HUES64 (cell line): ENCODE measurements at regions not wholly inside any gene's neighbourhood (a gene's known extent, or its start where the extent isn't known, plus 50 kb on each side); places are given as distances from the start of the nearest gene placed in this dataset.
"Not testable (repeated sequence)": the region's sequence is repeated elsewhere in the genome, so short reads cannot be mapped to it uniquely, and the experiment has no call there.

ENCODE experiments used
- H3K27ac ChIP-seq: 2 replicates; pipeline ENCODE4 v1.7.0; 2013; ENCODE audit warnings: low read depth, low read length, inconsistent platforms
- H3K27me3 ChIP-seq: 2 replicates; pipeline ENCODE4 v1.6.1; 2013; ENCODE audit warnings: mild to moderate bottlenecking, low read length; ENCODE audit not compliant: insufficient read depth
- H3K36me3 ChIP-seq: 2 replicates; pipeline ENCODE4 v1.6.1; 2013; ENCODE audit warnings: mild to moderate bottlenecking, low read length; ENCODE audit not compliant: insufficient read depth
- H3K4me1 ChIP-seq: 2 replicates; pipeline ENCODE4 v1.6.1; 2013; ENCODE audit warnings: mild to moderate bottlenecking, low read length, moderate library complexity; ENCODE audit not compliant: insufficient read depth
- H3K4me3 ChIP-seq: 2 replicates; pipeline ENCODE4 v1.5.1; 2013; ENCODE audit warnings: mild to moderate bottlenecking, low read length, moderate library complexity
- H3K9ac ChIP-seq: 2 replicates; pipeline ENCODE4 v1.6.1; 2013; ENCODE audit warnings: mild to moderate bottlenecking, low read depth, low read length
- H3K9me3 ChIP-seq: 2 replicates; pipeline ENCODE4 v1.6.1; 2013; ENCODE audit warnings: low read depth, low read length; ENCODE audit not compliant: insufficient read depth
- WGBS: fragments of 150-250, 120-280 bp; methylation state at CpG from one replicate; pipeline ENCODE4 v1.1.7; 2013; ENCODE audit warnings: missing lambda C conversion rate; 5-methylcytosine and 5-hydroxymethylcytosine counted together

DNA sequence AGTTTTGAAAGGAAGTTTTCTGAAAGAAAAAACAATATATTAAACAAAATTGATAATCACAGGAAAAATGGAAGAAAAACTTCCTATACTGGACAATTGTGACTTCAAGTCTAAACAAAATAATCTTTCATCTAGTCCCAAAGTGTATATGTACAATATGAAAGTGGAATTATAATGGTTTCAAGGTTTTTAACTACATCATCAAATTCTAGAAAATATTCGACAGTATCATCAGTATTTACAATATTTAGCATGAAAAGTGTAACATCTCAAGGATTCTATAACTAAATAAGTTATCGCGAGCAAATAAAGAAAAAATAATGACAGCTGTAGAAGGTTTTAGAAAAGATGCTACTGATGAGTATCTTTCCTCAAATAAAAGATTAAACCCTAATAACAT lies 310.9 kb upstream of the LRFN5 start:
- WGBS: no CpG with 5 or more reads among the region's 3 CpGs
- no peaks in the 10 kb centered on the region for H3K27me3 ChIP-seq
- no peaks in the 10 kb centered on the region for H3K9me3 ChIP-seq
- peaks cover 2% of the 10 kb centered on the region; the same call in 1 of the 2 replicates for H3K4me1 ChIP-seq
- H3K4me3 ChIP-seq: no peak overlapping the region
- H3K9ac ChIP-seq: no peak overlapping the region
- no peak overlapping the region for H3K27ac ChIP-seq
- H3K36me3 ChIP-seq: no peaks in the 10 kb centered on the region

DNA sequence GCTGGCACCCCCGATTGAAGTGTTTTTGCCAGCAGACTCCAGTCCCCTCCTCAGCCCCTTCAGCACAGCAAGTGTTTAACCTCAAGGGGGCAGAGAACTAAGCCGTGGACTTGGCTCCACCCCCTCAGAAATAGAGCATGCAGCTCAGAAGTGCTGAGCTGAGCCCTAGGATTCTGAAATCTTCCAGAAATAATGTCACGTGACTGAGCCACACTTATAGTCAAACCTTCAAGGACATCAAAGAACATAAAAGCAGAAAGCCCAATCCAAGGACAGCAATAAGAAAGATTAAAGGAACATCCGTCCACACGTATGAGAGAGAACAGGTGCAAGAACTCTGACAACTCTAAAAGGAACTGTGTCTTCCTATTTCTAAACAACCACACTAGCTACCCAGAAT lies 317.7 kb upstream of the LRFN5 start:
- no peak overlapping the region for H3K27ac ChIP-seq
- no peaks in the 10 kb centered on the region for H3K9me3 ChIP-seq
- no peak overlapping the region for H3K9ac ChIP-seq
- 93% methylated on average over 5 of the region's 5 CpGs for WGBS
- H3K36me3 ChIP-seq: no peaks in the 10 kb centered on the region
- H3K27me3 ChIP-seq: no peaks in the 10 kb centered on the region
- no peak overlapping the region for H3K4me3 ChIP-seq
- H3K4me1 ChIP-seq: no peaks in the 10 kb centered on the region

GRCh38 chr14:41285186-41285748 lies 321.4 kb upstream of the LRFN5 start:
- no peaks in the 10 kb centered on the region for H3K36me3 ChIP-seq
- no peaks in the 10 kb centered on the region for H3K9me3 ChIP-seq
- H3K9ac ChIP-seq: no peak overlapping the region
- no peaks in the 10 kb centered on the region for H3K4me1 ChIP-seq
- no peaks in the 10 kb centered on the region for H3K27me3 ChIP-seq
- WGBS: 69% methylated on average over 4 of the region's 4 CpGs
- no peak overlapping the region for H3K4me3 ChIP-seq
- H3K27ac ChIP-seq: no peak overlapping the region

- H3K27ac ChIP-seq: no peak overlapping the region
- no peak overlapping the region for H3K9ac ChIP-seq
- no peaks in the 10 kb centered on the region for H3K36me3 ChIP-seq
- no peaks in the 10 kb centered on the region for H3K9me3 ChIP-seq
- H3K27me3 ChIP-seq: no peaks in the 10 kb centered on the region
- no peaks in the 10 kb centered on the region for H3K4me1 ChIP-seq
- 46% methylated on average over 1 of the region's 1 CpG for WGBS
- no peak overlapping the region for H3K4me3 ChIP-seq
These were observed 325.9 kb upstream of the LRFN5 start for GRCh38 chr14:41280745-41281144.

GRCh38 chr14:41277450-41277849 lies 329.2 kb upstream of the LRFN5 start:
- 81% methylated on average over 2 of the region's 2 CpGs for WGBS
- Histone ChIP-seq H3K27ac (no peak overlapping the region), H3K4me3 (no peak overlapping the region), H3K27me3 (no peaks in the 10 kb centered on the region), H3K9ac (no peak overlapping the region), H3K4me1 (no peaks in the 10 kb centered on the region), H3K9me3 (no peaks in the 10 kb centered on the region), H3K36me3 (no peaks in the 10 kb centered on the region)

GRCh38 chr14:41257476-41257875 lies 349.2 kb upstream of the LRFN5 start:
- Histone ChIP-seq H3K27ac (no peak overlapping the region), H3K27me3 (no peaks in the 10 kb centered on the region), H3K36me3 (no peaks in the 10 kb centered on the region), H3K9me3 (peaks cover 14% of the 10 kb centered on the region), H3K4me1 (no peaks in the 10 kb centered on the region), H3K9ac (no peak overlapping the region), H3K4me3 (no peak overlapping the region)
- 97% methylated on average over 2 of the region's 2 CpGs for WGBS

DNA sequence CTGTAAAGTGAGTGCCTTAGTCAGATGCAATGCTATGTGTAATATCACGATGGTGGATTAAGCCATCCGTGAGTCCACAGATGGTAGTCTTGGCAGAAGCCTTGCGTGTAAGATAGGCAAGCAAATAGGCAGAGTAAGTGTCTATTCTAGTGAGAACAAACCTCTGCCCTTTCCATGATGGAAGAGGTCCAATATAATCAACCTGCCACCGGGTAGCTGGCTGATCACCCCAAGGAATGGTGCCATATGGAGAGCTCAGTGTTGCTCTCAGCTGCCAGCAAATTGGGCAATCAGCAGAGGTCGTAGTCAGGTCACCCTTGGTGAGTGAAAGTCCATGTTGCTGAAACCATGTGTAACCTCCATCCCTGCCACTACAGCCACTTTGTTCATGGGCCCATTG lies 371.2 kb upstream of the LRFN5 start:
- Histone ChIP-seq H3K9me3 (no peaks in the 10 kb centered on the region), H3K9ac (no peak overlapping the region), H3K27ac (no peak overlapping the region), H3K4me3 (no peak overlapping the region), H3K4me1 (no peaks in the 10 kb centered on the region), H3K36me3 (no peaks in the 10 kb centered on the region), H3K27me3 (no peaks in the 10 kb centered on the region)
- WGBS: 93% methylated on average over 5 of the region's 5 CpGs

DNA sequence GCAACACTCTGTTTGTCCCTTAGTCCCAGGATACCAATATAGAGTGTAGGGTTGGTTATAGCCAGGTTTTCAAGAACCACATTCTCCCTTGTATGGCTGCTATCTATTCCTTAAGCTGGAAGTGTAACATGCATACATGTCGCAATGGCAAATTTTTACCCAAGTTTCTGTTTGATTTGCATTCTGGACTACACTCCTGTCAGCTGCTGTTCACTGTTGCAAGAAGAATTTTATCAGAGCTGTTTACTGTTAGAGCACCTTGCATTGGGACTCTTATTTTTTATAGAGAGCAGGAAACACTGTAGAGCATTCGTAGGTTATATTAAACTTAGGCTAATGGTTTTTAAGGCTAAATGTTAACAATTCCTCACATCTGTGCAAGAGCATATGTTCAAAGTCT lies 376.0 kb upstream of the LRFN5 start:
- H3K4me3 ChIP-seq: no peak overlapping the region
- H3K36me3 ChIP-seq: no peaks in the 10 kb centered on the region
- H3K9me3 ChIP-seq: no peaks in the 10 kb centered on the region
- H3K4me1 ChIP-seq: no peaks in the 10 kb centered on the region
- no peaks in the 10 kb centered on the region for H3K27me3 ChIP-seq
- no peak overlapping the region for H3K27ac ChIP-seq
- WGBS: 96% methylated on average over 2 of the region's 2 CpGs
- no peak overlapping the region for H3K9ac ChIP-seq

DNA sequence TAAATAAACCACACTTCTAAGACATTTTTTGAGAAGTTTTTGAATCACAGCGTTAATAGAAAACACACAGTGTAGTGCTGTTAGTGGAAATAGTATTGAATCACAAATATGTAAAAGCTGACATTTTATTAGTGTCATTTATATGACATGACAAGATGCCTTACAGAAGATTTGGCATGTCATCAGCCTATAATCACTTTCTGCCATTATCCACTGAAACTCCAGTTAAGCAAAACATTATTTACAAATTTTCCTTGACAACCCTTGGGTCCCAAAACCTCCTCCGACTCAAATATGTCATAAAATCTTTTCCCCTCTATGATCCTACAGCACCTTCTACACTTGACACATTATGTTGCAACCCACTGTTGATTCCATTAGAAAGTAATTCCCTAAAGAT lies 376.9 kb upstream of the LRFN5 start:
- no peaks in the 10 kb centered on the region for H3K9me3 ChIP-seq
- no peaks in the 10 kb centered on the region for H3K36me3 ChIP-seq
- no peak overlapping the region for H3K4me3 ChIP-seq
- H3K9ac ChIP-seq: no peak overlapping the region
- H3K4me1 ChIP-seq: no peaks in the 10 kb centered on the region
- H3K27ac ChIP-seq: no peak overlapping the region
- 89% methylated on average over 1 of the region's 2 CpGs for WGBS
- no peaks in the 10 kb centered on the region for H3K27me3 ChIP-seq

GRCh38 chr14:41225433-41225832 lies 381.2 kb upstream of the LRFN5 start:
- Histone ChIP-seq H3K27me3 (no peaks in the 10 kb centered on the region), H3K9ac (no peak overlapping the region), H3K9me3 (no peaks in the 10 kb centered on the region), H3K4me1 (no peaks in the 10 kb centered on the region), H3K4me3 (no peak overlapping the region), H3K27ac (no peak overlapping the region), H3K36me3 (no peaks in the 10 kb centered on the region)
- WGBS: 100% methylated on average over 1 of the region's 1 CpG

GRCh38 chr14:41222581-41222980 lies 384.1 kb upstream of the LRFN5 start:
- H3K27me3 ChIP-seq: no peaks in the 10 kb centered on the region
- no CpG with 5 or more reads among the region's 1 CpG for WGBS
- no peak overlapping the region for H3K27ac ChIP-seq
- H3K36me3 ChIP-seq: no peaks in the 10 kb centered on the region
- no peak overlapping the region for H3K9ac ChIP-seq
- no peaks in the 10 kb centered on the region for H3K9me3 ChIP-seq
- no peak overlapping the region for H3K4me3 ChIP-seq
- no peaks in the 10 kb centered on the region for H3K4me1 ChIP-seq

- not testable (repeated sequence) for H3K9ac ChIP-seq, H3K27ac ChIP-seq, H3K9me3 ChIP-seq, H3K27me3 ChIP-seq, H3K36me3 ChIP-seq, H3K4me1 ChIP-seq, H3K4me3 ChIP-seq
- WGBS: 96% methylated on average over 22 of the region's 22 CpGs
These were observed 391.7 kb upstream of the LRFN5 start for GRCh38 chr14:41214978-41215377.
